ENCODE measurements at regions not wholly inside any gene's neighbourhood (a gene's known extent, or its start where the extent isn't known, plus 50 kb on each side); places are given as distances from the start of the nearest gene placed in this dataset.

- Histone ChIP-seq H3K4me3 (ENCODE audit: low read depth, low read length) (no peak overlapping the region), H3K27me3 (ENCODE audit: control insufficient read depth, insufficient read depth, low read length) (no peaks in the 10 kb centered on the region)
- TF ChIP-seq CTCF (IDR thresholded peaks at IDR 0.05) = no peak
Measured at GRCh38 chr11:13102865-13103539, 93.9 kb downstream of the RASSF10 start.

DNA sequence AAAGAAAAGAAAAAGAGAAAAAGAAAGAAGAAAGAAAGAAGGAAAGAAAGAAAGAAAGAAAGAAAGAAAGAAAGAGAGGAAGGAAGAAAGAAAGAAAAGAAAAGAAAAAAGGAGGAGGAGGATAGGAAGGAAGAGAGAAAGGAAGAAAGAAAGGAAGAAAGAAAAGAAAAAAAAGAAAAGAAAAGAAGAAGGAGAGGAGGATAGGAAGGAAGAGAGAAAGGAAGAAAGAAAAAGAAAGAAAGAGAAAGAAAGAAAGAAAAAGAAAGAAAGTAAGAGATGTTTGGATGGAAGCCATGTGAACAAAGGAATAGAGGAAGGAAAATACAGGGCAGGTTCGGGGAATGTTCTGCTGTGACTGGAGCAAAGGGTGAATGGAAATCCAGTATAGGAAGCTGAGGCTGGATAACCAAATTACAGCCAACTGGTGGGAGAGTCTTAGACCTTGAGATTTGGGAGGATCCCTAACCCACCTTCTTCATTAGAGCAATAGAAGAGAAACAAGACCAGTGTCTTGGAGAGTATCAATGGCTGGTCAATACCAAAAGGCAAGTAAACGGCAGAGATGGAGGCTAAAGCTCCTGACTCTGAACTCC, 94.9 kb downstream of the RASSF10 start:
- Histone ChIP-seq H3K9me3 (ENCODE audit: control insufficient read depth, low read length) (no peaks in the 10 kb centered on the region), H3K9ac (no peak overlapping the region), H3K27ac (no peak overlapping the region), H3K27me3 (ENCODE audit: control insufficient read depth, insufficient read depth, low read length) (no peaks in the 10 kb centered on the region), H3K4me1 (peaks cover 3% of the 10 kb centered on the region), H2AFZ (no peak overlapping the region), H3K36me3 (ENCODE audit: control insufficient read depth, insufficient read depth, low read length) (no peaks in the 10 kb centered on the region), H3K4me2 (ENCODE audit: low read length) (no peak overlapping the region), H3K4me3 (ENCODE audit: low read depth, low read length) (no peak overlapping the region), H3K79me2 (no peaks in the 10 kb centered on the region)
- no peak for TF ChIP-seq CTCF (IDR thresholded peaks at IDR 0.05)

More at GRCh38 chr11:13102865-13103539, 93.9 kb downstream of the RASSF10 start:
- Histone ChIP-seq H3K36me3 (ENCODE audit: control insufficient read depth, insufficient read depth, low read length) (no peaks in the 10 kb centered on the region), H3K4me2 (ENCODE audit: low read length) (no peak overlapping the region), H3K79me2 (no peaks in the 10 kb centered on the region), H3K27ac (no peak overlapping the region), H2AFZ (no peak overlapping the region), H3K4me1 (peaks cover 3% of the 10 kb centered on the region), H3K9ac (no peak overlapping the region), H3K9me3 (ENCODE audit: control insufficient read depth, low read length) (no peaks in the 10 kb centered on the region)

DNA sequence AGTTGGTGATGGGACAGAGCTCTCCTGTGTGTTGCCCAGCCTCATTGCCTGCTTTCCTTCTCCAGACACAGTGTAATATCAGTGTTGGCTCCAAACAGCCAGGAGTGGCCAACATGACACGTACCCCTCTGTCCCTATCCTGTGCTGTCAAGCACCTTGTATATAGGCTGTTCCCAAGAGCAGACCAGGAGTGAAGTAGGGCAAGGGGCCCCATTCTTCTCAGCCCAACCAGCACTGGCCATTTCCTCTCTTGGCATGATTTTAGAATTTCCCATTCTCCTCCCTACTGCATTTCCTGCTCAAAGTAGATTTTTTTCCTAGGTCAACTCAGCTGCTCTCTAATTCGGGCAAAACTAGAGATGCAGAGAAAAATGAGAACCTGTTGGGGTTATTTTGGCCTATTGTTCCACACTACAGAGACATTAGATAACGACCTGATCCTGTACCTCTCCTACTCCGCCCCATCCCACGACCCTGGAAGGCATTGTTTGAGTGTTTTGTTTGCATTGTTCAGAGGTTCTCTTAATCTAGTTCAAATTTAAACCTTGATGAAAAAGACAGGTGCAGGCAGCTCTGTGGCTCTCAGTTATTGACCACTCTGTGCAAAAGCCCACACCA, 95.6 kb downstream of the RASSF10 start:
- Histone ChIP-seq H3K9ac (no peak overlapping the region), H3K4me2 (ENCODE audit: low read length) (no peak overlapping the region), H3K27ac (no peak overlapping the region), H3K27me3 (ENCODE audit: control insufficient read depth, insufficient read depth, low read length) (no peaks in the 10 kb centered on the region), H3K9me3 (ENCODE audit: control insufficient read depth, low read length) (no peaks in the 10 kb centered on the region), H3K79me2 (no peaks in the 10 kb centered on the region), H3K36me3 (ENCODE audit: control insufficient read depth, insufficient read depth, low read length) (no peaks in the 10 kb centered on the region), H3K4me3 (ENCODE audit: low read depth, low read length) (no peak overlapping the region), H3K4me1 (peaks cover 3% of the 10 kb centered on the region), H2AFZ (no peak overlapping the region)
- TF ChIP-seq CTCF (IDR thresholded peaks at IDR 0.05) = no peak

- no peak for TF ChIP-seq CTCF (IDR thresholded peaks at IDR 0.05)
- no peaks in the 10 kb centered on the region for H3K9me3 ChIP-seq (ENCODE audit: control insufficient read depth, low read length)
- H3K27ac ChIP-seq = no peak overlapping the region
- no peak overlapping the region for H2AFZ ChIP-seq
- no peak overlapping the region for H3K9ac ChIP-seq
- H3K79me2 ChIP-seq = no peaks in the 10 kb centered on the region
- H3K27me3 ChIP-seq (ENCODE audit: control insufficient read depth, insufficient read depth, low read length) = no peaks in the 10 kb centered on the region
- no peak overlapping the region for H3K4me3 ChIP-seq (ENCODE audit: low read depth, low read length)
- H3K36me3 ChIP-seq (ENCODE audit: control insufficient read depth, insufficient read depth, low read length) = no peaks in the 10 kb centered on the region
- H3K4me1 ChIP-seq = peaks cover 5% of the 10 kb centered on the region
- no peak overlapping the region for H3K4me2 ChIP-seq (ENCODE audit: low read length)
Measured at GRCh38 chr11:13105237-13105844, 96.2 kb downstream of the RASSF10 start.

Measured in parathyroid adenoma (tissue), 2 donors.